T-helper 2 cell treated with Interferon-gamma antibody and Interleukin-4, amounts not matched to agents 100 ng/mL and 5 ng/mL, for 36 hours (primary cell): ENCODE measurements at regions not wholly inside any gene's neighbourhood (a gene's known extent, or its start where the extent isn't known, plus 50 kb on each side); places are given as distances from the start of the nearest gene placed in this dataset.
"Not testable (repeated sequence)": the region's sequence is repeated elsewhere in the genome, so short reads cannot be mapped to it uniquely, and the experiment has no call there.

Experiments used
- intact Hi-C: fragments of 100-400 bp; cut with micrococcal nuclease; formaldehyde crosslinking; loops from one replicate; pipeline ENCODE4 v1.15.1; 2023

DNA sequence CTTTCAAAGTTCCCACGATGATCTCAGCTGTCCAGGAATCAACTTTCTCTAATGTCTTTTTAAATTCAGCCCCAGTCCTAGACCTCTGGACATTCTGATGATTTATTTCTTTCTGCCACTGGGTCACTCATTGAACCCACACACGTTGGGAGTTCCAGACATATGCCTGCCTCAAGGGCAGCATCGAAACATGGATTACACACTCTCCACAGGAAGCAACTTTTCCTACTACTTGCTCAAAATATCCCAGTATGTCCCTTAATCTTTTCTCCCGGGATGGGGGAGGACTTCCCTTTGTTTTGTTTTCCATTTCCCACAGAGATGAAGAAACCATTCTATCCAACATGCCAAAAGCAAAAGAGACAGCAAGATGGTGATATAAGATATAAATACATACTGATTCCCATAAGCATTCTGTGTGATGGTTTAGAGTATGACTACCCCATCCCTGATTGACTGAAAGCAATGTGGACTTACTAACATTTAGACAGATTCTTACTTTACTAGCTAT lies 79.8 kb upstream of the PPARGC1A start:
- intact Hi-C loops, result no loop called here

DNA sequence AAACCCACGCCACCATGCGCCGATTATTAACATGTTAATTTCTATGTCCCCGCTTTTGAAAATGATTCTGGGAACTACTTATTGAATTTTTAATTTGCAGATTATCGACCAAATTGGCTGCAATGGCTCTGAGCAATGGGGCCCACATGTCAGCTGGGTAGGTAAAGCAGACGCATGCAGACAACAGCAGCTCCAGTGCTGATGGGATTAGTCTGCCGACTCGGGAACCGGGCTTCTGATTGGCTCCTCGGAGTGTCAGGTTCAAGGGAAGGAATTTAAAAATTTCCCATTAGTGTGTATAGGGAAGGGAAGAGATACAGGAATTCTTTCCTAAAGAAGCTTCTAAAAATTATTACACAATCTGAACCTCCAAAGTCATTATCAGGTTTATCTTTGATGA lies 77.4 kb upstream of the PPARGC1A start:
- intact Hi-C loops, result no loop called here

DNA sequence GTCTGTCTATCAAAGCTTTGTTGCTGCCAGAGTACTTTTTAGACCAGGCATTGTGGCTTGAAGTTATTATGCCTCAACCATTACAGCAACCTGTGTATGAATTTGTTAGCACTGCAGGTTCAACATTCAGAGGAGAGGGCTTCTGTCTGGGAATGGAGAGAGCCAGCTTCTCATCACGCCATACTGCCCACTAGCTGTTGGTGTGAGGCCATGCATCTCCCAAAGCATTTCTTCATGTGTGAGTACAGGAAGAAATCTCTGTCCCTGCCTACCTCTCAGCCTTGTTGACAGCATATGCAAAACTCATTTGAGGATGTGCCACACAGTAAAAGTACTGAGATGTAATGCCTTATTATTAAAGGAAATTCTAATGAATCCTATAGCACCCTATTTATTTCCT lies 76.9 kb upstream of the PPARGC1A start:
- intact Hi-C loops, result no loop called here

DNA sequence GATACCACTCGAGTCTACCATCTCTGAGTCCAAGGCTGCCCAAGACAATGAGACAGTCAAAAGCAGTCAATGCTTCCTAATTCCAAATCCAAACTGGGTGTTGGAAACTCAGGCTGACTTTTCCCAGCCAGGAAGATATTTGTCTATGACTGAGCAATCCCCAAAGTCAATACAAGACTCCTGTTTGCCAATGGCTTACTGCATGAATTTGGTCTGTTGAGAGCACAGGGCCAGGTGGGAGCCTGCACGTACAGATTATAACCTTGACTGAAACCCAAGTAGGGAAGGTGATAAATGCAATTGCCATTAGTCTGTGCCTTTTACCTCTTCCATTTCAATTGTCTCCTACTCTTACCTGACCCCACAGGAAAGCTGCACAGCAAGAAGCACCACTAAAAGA lies 72.6 kb upstream of the PPARGC1A start:
- intact Hi-C loops, result no loop called here

DNA sequence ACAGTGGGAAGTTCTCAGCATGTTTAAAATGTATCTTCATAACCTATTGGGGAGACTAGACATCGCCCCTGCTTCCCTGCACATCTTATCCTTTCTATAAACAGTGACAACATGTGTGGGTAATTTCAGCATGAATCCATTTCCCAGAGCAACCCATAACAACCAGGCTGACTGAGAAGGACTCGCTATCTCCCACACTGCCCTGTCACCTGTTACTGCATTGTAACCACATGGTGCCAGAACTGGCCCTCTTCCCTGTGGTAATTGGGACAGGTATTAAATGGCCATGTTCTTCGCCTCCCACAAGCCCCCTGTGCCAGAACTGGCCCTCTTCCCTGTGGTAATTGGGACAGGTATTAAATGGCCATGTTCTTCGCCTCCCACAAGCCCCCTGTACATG lies 71.5 kb upstream of the PPARGC1A start:
- intact Hi-C loops, result not testable (repeated sequence)

- intact Hi-C loops, result no loop called here
Observed at GRCh38 chr4:23959396-23960148, 69.7 kb upstream of the PPARGC1A start.

GRCh38 chr4:23958749-23959148 lies 68.9 kb upstream of the PPARGC1A start:
- intact Hi-C loops, result no loop called here

GRCh38 chr4:23957465-23957864 lies 67.6 kb upstream of the PPARGC1A start:
- intact Hi-C loops, result no loop called here

GRCh38 chr4:23956601-23957364 lies 66.9 kb upstream of the PPARGC1A start:
- intact Hi-C loops, result no loop called here

DNA sequence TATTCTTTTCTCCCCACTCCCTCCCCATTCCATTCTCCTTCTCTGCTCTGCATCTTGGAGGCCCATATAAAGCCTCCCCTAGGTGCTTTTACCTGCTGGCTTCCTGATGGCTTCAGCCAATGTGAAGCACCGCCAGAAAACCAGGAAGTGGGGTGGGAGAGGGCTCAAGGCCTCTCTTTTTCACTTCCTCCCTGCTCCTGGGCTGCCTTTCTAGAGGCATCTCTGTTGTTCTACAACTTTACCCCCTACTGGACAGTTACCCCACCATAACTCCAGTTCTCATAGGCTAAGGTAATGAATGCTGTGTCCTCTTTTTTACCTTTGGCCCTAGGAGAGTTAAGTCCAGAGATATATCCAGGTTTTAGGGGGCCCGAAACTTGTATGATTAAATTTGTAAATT lies 62.4 kb upstream of the PPARGC1A start:
- intact Hi-C loops, result no loop called here

GRCh38 chr4:23947826-23948225 lies 58.0 kb upstream of the PPARGC1A start:
- intact Hi-C loops, result no loop called here

- intact Hi-C loops, result no loop called here
Observed at GRCh38 chr4:23946299-23946698, 56.5 kb upstream of the PPARGC1A start.

DNA sequence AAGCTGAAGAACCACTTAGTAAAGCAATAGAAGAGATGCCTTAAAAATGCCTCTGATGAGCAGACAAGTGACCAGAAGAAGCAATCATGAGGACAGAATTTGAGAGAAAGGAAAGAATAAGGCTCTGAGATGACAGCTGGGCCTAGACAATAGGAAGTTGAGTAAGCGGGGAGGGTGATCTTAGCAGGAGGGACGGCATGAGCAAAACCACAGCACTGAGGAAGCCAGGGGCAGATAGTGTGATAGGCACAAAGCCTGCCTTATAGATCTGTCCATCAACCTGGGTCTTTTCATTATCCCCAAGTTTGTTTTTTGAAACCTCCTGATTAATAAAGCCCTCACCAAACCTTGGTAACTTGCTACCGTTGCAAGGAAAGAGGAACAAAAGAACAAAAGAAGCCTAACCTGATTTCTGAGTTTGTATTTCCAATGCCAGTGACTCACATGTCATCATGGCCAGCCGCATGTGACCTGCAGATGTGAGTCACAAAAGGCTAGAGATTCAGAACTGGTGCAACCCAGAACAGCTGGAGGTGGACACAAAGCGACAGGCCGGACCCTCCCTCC lies 55.7 kb upstream of the PPARGC1A start:
- intact Hi-C loops, result no loop called here

- intact Hi-C loops, result not testable (repeated sequence)
Observed at GRCh38 chr4:23944556-23944955, 54.7 kb upstream of the PPARGC1A start.

GRCh38 chr4:23943478-23943877 lies 53.6 kb upstream of the PPARGC1A start:
- intact Hi-C loops, result no loop called here

GRCh38 chr4:23942471-23942870 lies 52.6 kb upstream of the PPARGC1A start:
- intact Hi-C loops, result no loop called here
